ENCODE measurements at regions not wholly inside any gene's neighbourhood (a gene's known extent, or its start where the extent isn't known, plus 50 kb on each side); places are given as distances from the start of the nearest gene placed in this dataset.

GRCh38 chr9:687034-687785 is 154.3 kb upstream of the DMRT1 start:
- TF ChIP-seq CTCF (IDR thresholded peaks at IDR 0.05; ENCODE audit: low read depth, low read length) (no peak), EZH2phosphoT487 (IDR thresholded peaks at IDR 0.05; ENCODE audit: low read depth) (no peak)

All from OCI-LY3 (cell line).